ENCODE measurements at regions not wholly inside any gene's neighbourhood (a gene's known extent, or its start where the extent isn't known, plus 50 kb on each side); places are given as distances from the start of the nearest gene placed in this dataset.

DNA sequence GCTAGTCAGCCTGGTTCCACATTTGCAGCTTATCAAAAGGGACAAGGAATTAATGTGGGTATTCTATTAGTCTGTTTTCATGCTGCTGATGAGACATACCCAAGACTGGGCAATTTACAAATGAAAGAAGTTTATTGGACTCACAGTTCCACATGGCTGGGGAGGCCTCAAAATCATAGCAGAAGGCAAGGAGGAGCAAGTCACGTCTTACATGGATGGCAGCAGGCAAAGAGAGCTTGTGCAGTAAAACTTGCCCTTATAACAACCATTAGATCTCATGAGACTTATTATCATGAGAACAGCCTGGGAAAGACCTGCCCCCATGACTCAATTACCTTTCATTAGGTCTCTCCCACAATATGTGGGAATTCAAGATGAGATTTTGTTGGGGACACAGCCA, 689.1 kb upstream of the MARCKS start:
- no peaks in the 10 kb centered on the region for H3K27me3 Mint-ChIP-seq
- no peak overlapping the region for H3K27ac Mint-ChIP-seq
- H3K9me3 Mint-ChIP-seq, result peaks cover 5% of the 10 kb centered on the region
- no peaks in the 10 kb centered on the region for H3K36me3 Mint-ChIP-seq (ENCODE audit: low read depth)
- H3K4me3 Mint-ChIP-seq, result no peak overlapping the region
- no peaks in the 10 kb centered on the region for H3K4me1 Mint-ChIP-seq (ENCODE audit: low read depth)

DNA sequence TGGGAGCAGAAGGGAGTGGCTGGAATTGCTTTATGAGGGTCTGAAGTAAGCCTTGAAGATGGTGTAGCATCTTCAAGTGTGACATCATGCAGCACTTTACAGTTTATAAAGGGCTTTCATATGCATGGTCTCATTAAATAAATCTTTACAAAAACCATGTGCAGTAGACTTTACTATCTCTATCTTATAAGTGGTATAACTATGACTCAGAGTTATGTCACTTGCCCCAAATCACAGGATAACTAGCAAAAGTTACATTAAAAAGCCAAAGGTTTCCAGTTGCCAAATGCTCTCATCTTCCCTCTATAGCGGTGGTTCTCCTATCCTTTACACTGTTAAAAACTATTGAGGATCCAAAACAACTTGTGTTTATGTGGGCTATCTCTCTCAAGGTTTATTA, 687.7 kb upstream of the MARCKS start:
- H3K36me3 Mint-ChIP-seq (ENCODE audit: low read depth), result no peaks in the 10 kb centered on the region
- peaks cover 5% of the 10 kb centered on the region for H3K9me3 Mint-ChIP-seq
- H3K4me1 Mint-ChIP-seq (ENCODE audit: low read depth), result no peaks in the 10 kb centered on the region
- H3K27me3 Mint-ChIP-seq, result no peaks in the 10 kb centered on the region
- H3K4me3 Mint-ChIP-seq, result no peak overlapping the region
- H3K27ac Mint-ChIP-seq, result no peak overlapping the region

DNA sequence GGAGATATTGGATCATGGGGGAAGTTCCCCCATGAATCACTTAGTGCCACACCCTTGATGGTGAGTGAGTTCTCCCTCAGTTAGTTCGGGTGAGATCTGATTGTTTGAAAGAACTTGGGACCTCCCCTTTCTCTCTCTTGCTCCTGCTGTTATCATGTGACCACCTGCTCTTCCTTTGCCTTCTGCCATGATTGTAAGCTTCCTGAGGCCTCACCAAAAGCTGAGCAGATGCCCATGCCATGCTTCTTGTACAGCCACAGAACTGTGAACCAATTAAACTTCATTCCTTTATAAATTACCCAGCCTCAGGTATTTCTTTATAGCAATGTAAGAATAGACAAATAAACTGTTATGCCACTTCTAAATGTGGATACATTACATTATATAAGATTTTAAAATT, 686.7 kb upstream of the MARCKS start:
- H3K4me3 Mint-ChIP-seq, result no peak overlapping the region

DNA sequence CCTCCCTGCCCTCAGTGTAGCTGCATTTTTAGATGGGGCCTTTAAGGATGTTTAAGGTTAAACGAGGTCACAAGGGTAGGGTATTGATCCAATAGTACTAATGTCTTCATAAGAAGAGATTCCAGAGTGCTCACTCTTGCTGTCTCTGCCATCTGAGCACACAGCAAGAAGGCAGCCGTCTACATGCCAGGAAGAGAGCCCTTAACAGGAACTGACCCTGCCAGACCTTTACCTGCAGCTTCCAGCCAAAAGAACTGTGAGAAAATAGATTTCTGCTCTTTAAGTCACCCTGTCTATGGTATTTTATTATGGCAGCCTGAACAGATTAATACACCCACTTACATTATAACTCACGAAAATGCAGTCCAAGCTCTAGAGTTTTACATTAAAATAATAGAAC, 685.3 kb upstream of the MARCKS start:
- no peaks in the 10 kb centered on the region for H3K4me1 Mint-ChIP-seq (ENCODE audit: low read depth)
- peaks cover 5% of the 10 kb centered on the region for H3K9me3 Mint-ChIP-seq
- no peak overlapping the region for H3K27ac Mint-ChIP-seq
- H3K27me3 Mint-ChIP-seq, result no peaks in the 10 kb centered on the region
- no peaks in the 10 kb centered on the region for H3K36me3 Mint-ChIP-seq (ENCODE audit: low read depth)
- H3K4me3 Mint-ChIP-seq, result no peak overlapping the region

More for the DNA sequence above, 686.7 kb upstream of the MARCKS start:
- H3K27me3 Mint-ChIP-seq, result no peaks in the 10 kb centered on the region
- peaks cover 5% of the 10 kb centered on the region for H3K9me3 Mint-ChIP-seq
- no peaks in the 10 kb centered on the region for H3K4me1 Mint-ChIP-seq (ENCODE audit: low read depth)
- no peaks in the 10 kb centered on the region for H3K36me3 Mint-ChIP-seq (ENCODE audit: low read depth)
- H3K27ac Mint-ChIP-seq, result no peak overlapping the region

DNA sequence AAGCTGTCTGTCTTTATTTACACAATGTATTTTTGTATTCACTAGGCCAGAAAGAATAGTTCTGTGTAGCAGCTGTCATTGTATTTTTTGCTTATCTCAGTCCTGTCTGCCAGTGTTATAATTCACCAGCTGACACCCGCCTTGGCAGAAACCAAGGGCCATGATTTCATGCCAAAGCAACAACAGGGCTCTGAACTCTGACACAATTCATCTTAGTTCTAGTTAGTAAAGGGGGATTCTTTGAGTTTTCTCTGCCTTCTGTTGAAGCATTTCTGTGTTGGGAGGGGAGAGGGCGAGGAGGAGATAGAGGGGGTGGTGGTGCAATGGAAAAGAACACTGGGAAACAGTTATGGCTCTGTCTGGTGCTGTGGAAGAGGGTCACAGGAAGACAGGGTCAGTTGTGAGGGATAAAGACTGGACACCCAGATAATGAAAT, 684.6 kb upstream of the MARCKS start:
- no peak overlapping the region for H3K27ac Mint-ChIP-seq
- H3K36me3 Mint-ChIP-seq (ENCODE audit: low read depth), result no peaks in the 10 kb centered on the region
- no peaks in the 10 kb centered on the region for H3K27me3 Mint-ChIP-seq
- H3K4me3 Mint-ChIP-seq, result no peak overlapping the region
- peaks cover 5% of the 10 kb centered on the region for H3K9me3 Mint-ChIP-seq
- no peaks in the 10 kb centered on the region for H3K4me1 Mint-ChIP-seq (ENCODE audit: low read depth)

DNA sequence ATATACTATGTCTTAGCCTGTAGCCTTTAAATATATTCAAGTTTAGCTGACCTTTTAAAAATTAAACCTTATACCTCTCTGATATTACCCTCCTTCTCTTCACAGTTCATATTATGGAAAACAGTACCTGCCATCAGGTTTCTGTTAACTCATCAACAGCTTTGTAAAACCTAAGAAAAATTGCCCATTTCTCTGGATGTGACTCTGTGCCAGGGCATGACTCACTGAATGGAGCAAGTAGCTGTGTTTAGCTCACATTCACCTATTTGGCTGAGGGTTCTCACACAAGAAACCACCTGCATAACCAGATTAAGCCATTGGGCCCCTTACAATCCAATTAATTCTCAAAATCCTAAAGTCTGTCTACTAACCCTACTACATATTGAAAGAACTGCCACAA, 678.8 kb upstream of the MARCKS start:
- no peaks in the 10 kb centered on the region for H3K4me1 Mint-ChIP-seq (ENCODE audit: low read depth)
- peaks cover 3% of the 10 kb centered on the region for H3K9me3 Mint-ChIP-seq
- no peak overlapping the region for H3K4me3 Mint-ChIP-seq
- no peak overlapping the region for H3K27ac Mint-ChIP-seq
- H3K27me3 Mint-ChIP-seq, result no peaks in the 10 kb centered on the region
- no peaks in the 10 kb centered on the region for H3K36me3 Mint-ChIP-seq (ENCODE audit: low read depth)

DNA sequence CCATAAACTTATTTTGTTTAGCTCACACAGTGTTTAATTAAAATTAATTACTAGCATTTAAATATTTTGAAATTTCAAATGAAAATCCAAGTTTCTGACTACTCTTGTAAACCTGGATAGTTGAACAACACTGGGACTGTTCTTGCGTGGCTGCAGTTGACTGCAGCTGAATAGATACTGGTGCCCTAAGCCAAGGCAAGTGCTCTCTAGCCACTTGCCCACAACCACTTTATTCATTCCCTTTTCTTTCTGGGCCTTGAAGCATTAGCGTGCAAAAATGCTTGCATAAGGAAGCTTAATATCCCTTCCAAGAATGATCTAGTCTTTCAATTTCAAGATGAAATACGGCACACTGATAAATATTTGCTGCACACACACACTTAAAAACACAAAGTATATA, 676.0 kb upstream of the MARCKS start:
- H3K4me3 Mint-ChIP-seq, result no peak overlapping the region

DNA sequence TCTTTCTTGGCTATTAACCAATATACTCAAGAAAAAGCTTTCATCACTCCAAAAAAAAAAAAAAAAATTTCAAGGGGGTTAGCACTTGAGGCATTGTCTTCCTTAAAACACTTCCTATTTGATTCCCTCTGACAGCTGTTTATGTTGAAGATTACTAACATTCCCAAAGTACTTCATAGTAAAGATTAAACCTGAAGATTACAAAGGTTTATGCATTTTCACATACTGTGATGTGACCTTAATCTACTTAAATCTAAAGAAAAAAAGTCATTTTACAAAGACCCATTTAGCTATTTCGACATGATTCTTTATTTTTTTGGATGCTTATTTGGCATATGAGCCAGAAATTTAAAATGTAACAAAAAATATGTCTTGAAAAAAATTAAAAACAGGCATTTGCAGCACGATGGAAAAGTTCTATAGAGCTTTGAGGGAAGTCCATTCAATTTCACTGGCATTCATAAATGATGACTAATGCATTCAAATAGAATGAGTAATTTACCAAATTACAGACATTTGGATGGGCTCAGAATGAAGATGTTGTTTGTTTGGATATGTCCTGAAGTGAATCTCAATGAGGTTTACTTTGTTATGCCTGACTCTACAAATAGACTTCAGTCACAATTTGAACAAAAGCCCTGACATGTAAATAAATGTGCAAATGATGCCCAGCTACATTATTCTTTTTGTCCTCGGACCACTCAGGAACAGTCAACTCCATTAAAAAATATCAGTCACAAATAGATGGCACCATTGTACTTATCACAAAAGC, 674.6 kb upstream of the MARCKS start:
- peaks cover 3% of the 10 kb centered on the region for H3K9me3 Mint-ChIP-seq
- H3K36me3 Mint-ChIP-seq (ENCODE audit: low read depth), result no peaks in the 10 kb centered on the region
- H3K27me3 Mint-ChIP-seq, result no peaks in the 10 kb centered on the region
- H3K4me1 Mint-ChIP-seq (ENCODE audit: low read depth), result no peaks in the 10 kb centered on the region
- H3K4me3 Mint-ChIP-seq, result no peak overlapping the region
- H3K27ac Mint-ChIP-seq, result no peak overlapping the region

More for the DNA sequence above, 676.0 kb upstream of the MARCKS start:
- Mint-ChIP-seq H3K9me3 (peaks cover 3% of the 10 kb centered on the region), H3K4me1 (ENCODE audit: low read depth) (no peaks in the 10 kb centered on the region), H3K27ac (no peak overlapping the region), H3K27me3 (no peaks in the 10 kb centered on the region), H3K36me3 (ENCODE audit: low read depth) (no peaks in the 10 kb centered on the region)

DNA sequence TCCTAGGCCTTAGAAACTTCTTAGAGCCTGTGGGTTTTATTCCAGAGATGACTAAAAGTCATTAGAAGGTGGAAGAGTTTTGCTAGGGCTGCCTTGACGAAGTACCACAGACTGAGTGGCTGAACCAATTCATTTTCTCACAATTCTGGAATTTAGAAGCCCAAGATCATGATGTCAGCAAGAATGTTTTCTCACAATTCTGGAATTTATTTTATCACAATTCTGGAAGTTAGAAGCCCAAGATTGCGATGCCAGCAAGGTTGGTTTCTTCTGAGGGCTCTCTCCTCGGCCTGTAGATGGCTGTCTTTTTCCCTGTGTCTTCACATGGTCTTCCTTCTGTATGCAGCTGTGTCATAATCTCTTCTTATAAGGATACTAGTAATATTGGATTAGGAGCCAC, 672.9 kb upstream of the MARCKS start:
- H3K36me3 Mint-ChIP-seq (ENCODE audit: low read depth), result no peaks in the 10 kb centered on the region
- no peak overlapping the region for H3K27ac Mint-ChIP-seq
- H3K4me3 Mint-ChIP-seq, result no peak overlapping the region
- H3K9me3 Mint-ChIP-seq, result peaks cover 3% of the 10 kb centered on the region
- H3K27me3 Mint-ChIP-seq, result no peaks in the 10 kb centered on the region
- no peaks in the 10 kb centered on the region for H3K4me1 Mint-ChIP-seq (ENCODE audit: low read depth)

DNA sequence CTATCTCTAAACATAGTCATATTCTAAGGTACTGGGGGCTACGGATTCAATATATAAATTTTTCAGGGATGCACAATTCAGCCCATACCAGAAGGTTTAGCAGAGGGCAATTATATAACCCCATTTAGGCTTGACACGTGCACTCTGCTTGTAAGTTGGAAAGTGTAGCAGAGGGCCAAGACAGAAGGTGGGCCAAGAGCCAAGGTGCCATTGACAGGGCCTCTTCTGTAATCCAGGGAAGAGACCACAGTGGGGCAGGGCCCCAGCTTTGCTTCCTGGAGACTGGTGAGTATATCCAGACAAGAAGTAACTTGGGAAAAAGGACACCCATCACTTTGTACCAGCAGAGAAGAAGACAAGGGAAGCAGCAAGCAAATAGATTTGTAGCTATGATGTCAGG, 672.4 kb upstream of the MARCKS start:
- no peaks in the 10 kb centered on the region for H3K36me3 Mint-ChIP-seq (ENCODE audit: low read depth)
- no peaks in the 10 kb centered on the region for H3K27me3 Mint-ChIP-seq
- H3K4me1 Mint-ChIP-seq (ENCODE audit: low read depth), result no peaks in the 10 kb centered on the region
- no peak overlapping the region for H3K4me3 Mint-ChIP-seq
- H3K27ac Mint-ChIP-seq, result no peak overlapping the region
- H3K9me3 Mint-ChIP-seq, result peaks cover 3% of the 10 kb centered on the region

DNA sequence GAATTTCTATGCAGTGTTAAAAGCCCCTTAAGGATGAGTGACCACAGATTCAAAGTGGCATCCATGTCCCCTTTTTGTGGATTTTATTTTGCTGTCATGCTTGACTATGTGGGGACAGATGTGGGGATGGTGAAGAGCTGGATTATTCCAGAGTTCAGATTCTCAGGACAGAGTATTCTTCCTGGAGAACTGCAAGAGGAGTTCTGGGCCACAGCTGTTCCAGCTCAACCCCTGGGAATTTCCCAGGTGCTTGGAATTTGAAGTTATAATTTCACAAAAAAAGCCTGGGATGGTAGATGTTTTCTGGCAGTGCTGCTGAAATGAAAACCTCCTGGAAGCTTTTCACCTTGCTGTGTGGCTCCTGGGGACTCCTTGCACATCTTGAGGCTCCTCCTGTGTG, 671.8 kb upstream of the MARCKS start:
- no peaks in the 10 kb centered on the region for H3K27me3 Mint-ChIP-seq
- H3K9me3 Mint-ChIP-seq, result peaks cover under 1% of the 10 kb centered on the region
- no peak overlapping the region for H3K4me3 Mint-ChIP-seq
- no peaks in the 10 kb centered on the region for H3K4me1 Mint-ChIP-seq (ENCODE audit: low read depth)
- no peak overlapping the region for H3K27ac Mint-ChIP-seq
- no peaks in the 10 kb centered on the region for H3K36me3 Mint-ChIP-seq (ENCODE audit: low read depth)

DNA sequence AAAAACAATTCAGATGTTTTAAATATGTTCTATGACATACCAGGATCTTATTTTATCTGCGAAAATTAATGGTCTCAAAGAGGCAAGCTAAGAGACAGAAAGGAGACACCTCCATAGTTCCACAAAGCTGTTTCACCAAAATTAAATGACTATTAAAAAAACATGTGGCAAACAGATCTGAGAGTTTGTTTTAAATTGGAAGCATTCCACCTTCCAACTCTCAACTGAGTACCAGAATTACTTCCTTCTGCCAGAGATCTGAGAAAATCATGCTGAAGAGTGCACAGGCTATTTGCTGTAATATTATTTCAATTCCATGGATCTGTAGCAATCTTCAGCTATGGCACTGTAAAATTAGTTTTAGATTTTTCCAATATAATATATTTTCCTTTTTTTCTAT, 669.5 kb upstream of the MARCKS start:
- Mint-ChIP-seq H3K36me3 (ENCODE audit: low read depth) (no peaks in the 10 kb centered on the region), H3K4me3 (no peak overlapping the region), H3K27ac (no peak overlapping the region), H3K9me3 (peaks cover 3% of the 10 kb centered on the region), H3K4me1 (ENCODE audit: low read depth) (no peaks in the 10 kb centered on the region), H3K27me3 (no peaks in the 10 kb centered on the region)

DNA sequence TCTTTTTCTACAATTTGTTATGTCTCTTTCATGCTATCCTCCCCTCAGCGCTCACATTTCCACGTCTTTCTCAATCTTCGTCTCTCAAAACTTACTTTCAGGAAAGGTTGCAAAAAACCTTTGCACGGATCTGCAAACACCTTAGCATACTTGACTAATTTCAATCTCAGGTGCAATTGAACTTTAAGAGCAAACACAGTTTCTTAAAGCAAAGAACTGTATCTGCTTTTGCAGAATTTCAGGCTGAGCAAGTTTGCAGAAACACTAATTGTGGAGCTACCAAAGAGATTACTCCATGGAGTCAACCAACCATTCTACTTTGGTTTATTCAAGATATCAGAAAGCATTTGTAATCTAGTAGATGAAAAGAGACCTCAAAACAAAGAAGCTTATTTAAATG, 668.2 kb upstream of the MARCKS start:
- Mint-ChIP-seq H3K9me3 (peaks cover 3% of the 10 kb centered on the region), H3K4me3 (no peak overlapping the region), H3K27me3 (no peaks in the 10 kb centered on the region), H3K27ac (no peak overlapping the region), H3K4me1 (ENCODE audit: low read depth) (no peaks in the 10 kb centered on the region), H3K36me3 (ENCODE audit: low read depth) (no peaks in the 10 kb centered on the region)

DNA sequence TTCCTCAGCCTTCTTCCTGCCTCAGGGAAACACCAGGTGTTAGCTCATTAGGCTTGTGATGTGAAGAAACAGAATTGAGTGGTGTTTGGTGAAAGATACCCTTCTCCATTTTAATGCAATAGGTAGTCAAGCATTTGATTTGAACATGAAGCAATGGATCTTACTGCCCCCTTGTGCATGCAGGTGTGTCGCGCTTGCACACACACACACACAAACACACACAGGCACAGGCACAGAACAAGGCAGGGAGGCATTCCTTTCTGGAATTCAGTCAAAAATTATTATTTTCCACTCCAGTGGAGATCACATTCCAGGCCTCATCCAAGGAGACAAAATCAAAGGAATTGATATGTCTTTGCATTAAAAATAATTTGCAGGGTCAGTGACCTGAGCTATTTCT, 667.0 kb upstream of the MARCKS start:
- no peaks in the 10 kb centered on the region for H3K27me3 Mint-ChIP-seq
- H3K4me1 Mint-ChIP-seq (ENCODE audit: low read depth), result no peaks in the 10 kb centered on the region
- no peak overlapping the region for H3K4me3 Mint-ChIP-seq
- H3K36me3 Mint-ChIP-seq (ENCODE audit: low read depth), result no peaks in the 10 kb centered on the region
- no peak overlapping the region for H3K27ac Mint-ChIP-seq
- peaks cover 3% of the 10 kb centered on the region for H3K9me3 Mint-ChIP-seq

DNA sequence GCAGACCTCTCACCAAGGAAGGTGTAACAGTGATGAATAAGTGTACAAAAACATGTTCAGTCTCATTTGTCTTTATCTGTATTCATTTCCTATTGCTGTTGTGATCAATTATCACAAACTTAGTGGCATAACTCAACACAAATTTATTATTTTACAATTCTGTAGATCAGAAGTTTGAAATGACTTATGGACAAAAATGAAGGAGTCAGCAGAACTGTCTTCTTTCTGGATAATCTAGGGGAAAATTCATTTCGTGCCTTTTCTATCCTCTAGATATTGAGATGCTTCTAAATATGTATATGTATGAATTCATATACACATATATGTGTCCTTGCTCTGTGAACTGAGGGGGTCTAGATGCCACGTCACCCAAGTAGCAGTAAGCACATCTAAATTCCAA, 663.1 kb upstream of the MARCKS start:
- Mint-ChIP-seq H3K36me3 (ENCODE audit: low read depth) (no peaks in the 10 kb centered on the region), H3K27ac (no peak overlapping the region), H3K4me1 (ENCODE audit: low read depth) (no peaks in the 10 kb centered on the region), H3K4me3 (no peak overlapping the region), H3K27me3 (no peaks in the 10 kb centered on the region), H3K9me3 (peaks cover 3% of the 10 kb centered on the region)
